ENCODE measurements at regions not wholly inside any gene's neighbourhood (a gene's known extent, or its start where the extent isn't known, plus 50 kb on each side); places are given as distances from the start of the nearest gene placed in this dataset.
"Not testable (repeated sequence)": the region's sequence is repeated elsewhere in the genome, so short reads cannot be mapped to it uniquely, and the experiment has no call there.

DNA sequence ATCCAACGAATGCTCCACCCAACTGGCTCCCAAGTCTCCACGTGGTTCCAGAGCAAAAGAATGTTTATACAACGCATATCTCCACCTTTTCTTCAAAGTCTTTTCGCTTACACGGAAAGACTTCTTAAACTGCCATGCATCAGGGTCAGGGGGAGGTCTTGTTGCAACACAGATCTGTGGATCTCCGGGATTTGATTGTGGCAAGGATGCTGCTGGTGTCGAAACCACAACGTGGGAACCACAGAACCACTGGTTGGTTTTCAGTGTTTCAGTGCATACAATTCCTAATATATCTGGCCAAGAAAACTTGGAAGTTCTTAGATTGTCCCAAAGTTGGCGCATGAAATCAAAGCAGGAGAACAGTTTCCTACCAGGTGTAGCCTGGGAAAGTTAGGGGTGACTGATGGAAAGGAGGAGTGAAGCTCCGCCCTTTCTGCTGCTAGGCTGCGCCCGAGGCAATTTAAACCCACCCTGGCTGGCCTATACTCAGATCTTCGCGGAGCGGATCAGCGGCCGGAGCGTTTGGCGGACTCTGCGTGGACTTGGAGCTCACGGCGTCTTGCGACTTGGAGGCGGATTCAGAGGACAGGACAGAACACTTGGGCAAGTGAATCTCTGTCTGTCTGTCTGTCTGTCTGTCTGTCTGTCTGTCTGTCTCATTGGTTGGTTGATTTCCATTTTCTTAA is 334.8 kb downstream of the CWH43 start:
- H3K4me3 ChIP-seq (ENCODE audit: low read length); H4K20me1 ChIP-seq (ENCODE audit: insufficient read depth); H3K36me3 ChIP-seq (ENCODE audit: insufficient read depth, low read length); H2AFZ ChIP-seq (ENCODE audit: low read depth, low read length); H3K9me3 ChIP-seq (ENCODE audit: low read length); H3K9ac ChIP-seq (ENCODE audit: low read length); H3K9me2 ChIP-seq (ENCODE audit: insufficient read depth, low read length); H3F3A ChIP-seq (ENCODE audit: insufficient read depth, low read length, poor library complexity, severe bottlenecking); H3K27me3 ChIP-seq (ENCODE audit: insufficient read depth, low read depth, low read length); H3K4me2 ChIP-seq (ENCODE audit: low read length); H3K79me2 ChIP-seq (replicated peaks; ENCODE audit: insufficient read depth, low read length); H3K27ac ChIP-seq (ENCODE audit: low read length): not testable (repeated sequence)

DNA sequence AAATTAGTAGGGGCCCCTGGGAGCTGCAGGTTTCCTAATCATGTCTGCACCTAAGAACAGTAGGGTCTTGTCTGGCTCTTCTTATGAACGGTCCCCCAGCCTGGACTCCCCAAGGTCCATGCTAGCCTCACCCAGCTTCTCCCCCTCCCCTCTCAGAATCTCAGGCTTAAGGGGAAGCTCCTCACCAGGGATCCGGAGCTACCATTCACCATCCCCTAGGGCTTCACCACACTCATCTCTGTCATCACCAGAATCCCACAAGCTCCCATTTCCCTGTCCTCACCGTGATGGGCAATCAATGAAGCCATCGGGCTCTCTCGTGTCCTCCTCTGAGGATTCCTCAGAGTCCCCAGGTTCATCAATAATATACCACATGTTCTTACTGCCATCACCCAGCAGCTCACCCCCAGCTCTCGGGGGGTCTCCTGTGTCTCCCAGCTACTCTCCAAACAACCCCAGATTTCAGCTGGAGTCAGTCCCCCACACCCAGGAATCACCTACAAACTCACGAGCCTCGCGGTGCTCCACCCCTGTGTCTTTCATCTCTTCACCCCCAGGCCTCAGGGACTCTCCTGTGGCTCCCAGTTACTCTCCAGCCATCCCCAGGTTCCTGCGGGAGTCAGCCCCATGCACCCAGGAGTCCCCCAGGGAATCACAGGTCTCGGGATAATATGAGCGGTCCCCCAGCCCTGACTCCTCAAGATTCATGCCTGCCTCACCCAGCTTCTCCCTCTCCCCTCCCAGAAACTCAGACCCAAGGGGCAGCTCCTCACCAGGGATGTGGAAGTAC is 335.6 kb downstream of the CWH43 start:
- H3K27ac ChIP-seq (ENCODE audit: low read length); H3K9me3 ChIP-seq (ENCODE audit: low read length); H3F3A ChIP-seq (ENCODE audit: insufficient read depth, low read length, poor library complexity, severe bottlenecking); H3K9me2 ChIP-seq (ENCODE audit: insufficient read depth, low read length); H2AFZ ChIP-seq (ENCODE audit: low read depth, low read length); H3K36me3 ChIP-seq (ENCODE audit: insufficient read depth, low read length); H4K20me1 ChIP-seq (ENCODE audit: insufficient read depth); H3K9ac ChIP-seq (ENCODE audit: low read length); H3K27me3 ChIP-seq (ENCODE audit: insufficient read depth, low read depth, low read length); H3K4me2 ChIP-seq (ENCODE audit: low read length); H3K79me2 ChIP-seq (replicated peaks; ENCODE audit: insufficient read depth, low read length); H3K4me3 ChIP-seq (ENCODE audit: low read length): not testable (repeated sequence)

DNA sequence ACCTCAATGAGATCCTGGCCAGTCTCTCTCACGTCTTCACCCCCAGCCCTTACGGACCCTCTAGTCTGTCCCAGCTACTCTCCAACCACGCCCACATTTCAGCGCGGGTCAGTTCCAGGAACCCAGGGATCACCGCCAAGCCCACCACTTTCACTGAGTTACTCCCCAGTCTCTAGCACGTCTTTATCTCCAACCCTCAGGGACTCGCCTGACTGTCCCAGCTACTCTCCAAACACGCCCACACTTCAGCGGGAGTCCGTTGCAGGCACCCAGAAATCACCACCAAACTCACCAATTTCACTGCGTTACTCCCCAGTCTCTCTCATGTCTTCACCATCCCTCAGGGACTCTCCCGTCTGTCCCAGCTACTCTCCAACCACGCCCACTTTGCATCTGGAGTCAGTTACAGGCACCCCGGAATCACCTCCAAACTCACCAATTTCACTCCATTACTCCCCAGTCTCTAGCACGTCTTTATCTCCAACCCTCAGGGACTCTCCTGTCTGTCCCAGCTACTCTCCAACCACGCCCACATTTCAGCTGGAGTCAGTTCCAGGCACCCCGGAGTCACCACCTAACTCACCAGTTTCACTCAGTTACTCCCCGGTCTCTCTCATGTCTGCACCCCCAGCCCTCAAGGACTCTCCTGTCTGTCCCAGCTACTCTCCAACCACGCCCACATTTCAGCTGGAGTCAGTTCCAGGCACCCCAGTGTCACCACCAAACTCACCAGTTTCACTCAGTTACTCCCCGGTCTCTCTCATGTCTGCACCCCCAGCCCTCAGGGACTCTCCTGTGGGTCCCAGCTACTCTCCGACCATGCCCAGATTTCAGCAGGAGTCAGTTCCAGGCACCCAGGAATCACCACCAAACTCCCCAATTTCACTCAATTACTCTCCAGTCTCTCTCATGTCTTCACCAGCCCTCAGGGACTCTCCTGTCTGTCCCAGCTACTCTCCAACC is 336.8 kb downstream of the CWH43 start:
- not testable (repeated sequence) for H3F3A ChIP-seq (ENCODE audit: insufficient read depth, low read length, poor library complexity, severe bottlenecking); H3K4me2 ChIP-seq (ENCODE audit: low read length); H4K20me1 ChIP-seq (ENCODE audit: insufficient read depth); H3K36me3 ChIP-seq (ENCODE audit: insufficient read depth, low read length); H3K9me3 ChIP-seq (ENCODE audit: low read length); H2AFZ ChIP-seq (ENCODE audit: low read depth, low read length); H3K4me3 ChIP-seq (ENCODE audit: low read length); H3K9ac ChIP-seq (ENCODE audit: low read length); H3K9me2 ChIP-seq (ENCODE audit: insufficient read depth, low read length); H3K27me3 ChIP-seq (ENCODE audit: insufficient read depth, low read depth, low read length); H3K79me2 ChIP-seq (replicated peaks; ENCODE audit: insufficient read depth, low read length); H3K27ac ChIP-seq (ENCODE audit: low read length)

GRCh38 chr4:49323573-49323940 is 337.5 kb downstream of the CWH43 start:
- H3K9ac ChIP-seq (ENCODE audit: low read length); H4K20me1 ChIP-seq (ENCODE audit: insufficient read depth); H2AFZ ChIP-seq (ENCODE audit: low read depth, low read length); H3K4me3 ChIP-seq (ENCODE audit: low read length); H3K4me2 ChIP-seq (ENCODE audit: low read length); H3K9me2 ChIP-seq (ENCODE audit: insufficient read depth, low read length); H3K36me3 ChIP-seq (ENCODE audit: insufficient read depth, low read length); H3F3A ChIP-seq (ENCODE audit: insufficient read depth, low read length, poor library complexity, severe bottlenecking); H3K9me3 ChIP-seq (ENCODE audit: low read length); H3K27me3 ChIP-seq (ENCODE audit: insufficient read depth, low read depth, low read length); H3K79me2 ChIP-seq (replicated peaks; ENCODE audit: insufficient read depth, low read length); H3K27ac ChIP-seq (ENCODE audit: low read length): not testable (repeated sequence)

Measured in neural cell (in vitro differentiated cells).